MM.1S (cell line): ENCODE measurements at regions not wholly inside any gene's neighbourhood (a gene's known extent, or its start where the extent isn't known, plus 50 kb on each side); places are given as distances from the start of the nearest gene placed in this dataset.

Experiments
- DNase-seq: peaks from one replicate; pipeline ENCODE4 v3.0.0-alpha.2; 2015
- H2AFZ ChIP-seq: fragments of 300-600 bp; sonication (generic); 2 replicates; pipeline ENCODE4 v1.6.0; 2016; ENCODE audit warnings: antibody characterized with exemption, low read length
- H3F3A ChIP-seq: fragments of 300-600 bp; sonication (generic); 2 replicates; pipeline ENCODE4 v1.6.1; 2016; ENCODE audit warnings: mild to moderate bottlenecking, antibody characterized with exemption, low read length, moderate library complexity, mixed read lengths; ENCODE audit not compliant: insufficient read depth
- H3K27ac ChIP-seq: fragments of 300-600 bp; sonication (generic); 2 replicates; pipeline ENCODE4 v1.5.1; 2016; ENCODE audit warnings: mild to moderate bottlenecking, low read length
- H3K27me3 ChIP-seq: fragments of 300-600 bp; sonication (generic); replicated peaks from 2 replicates; pipeline ENCODE4 v1.6.0; 2016; ENCODE audit warnings: low read length; ENCODE audit not compliant: insufficient read depth
- H3K36me3 ChIP-seq: fragments of 300-600 bp; sonication (generic); replicated peaks from 2 replicates; pipeline ENCODE4 v1.6.1; 2016; ENCODE audit warnings: mild to moderate bottlenecking, low read length, mixed read lengths; ENCODE audit not compliant: insufficient read depth
- H3K4me1 ChIP-seq: fragments of 300-600 bp; sonication (generic); 2 replicates; pipeline ENCODE4 v1.6.1; 2016; ENCODE audit warnings: low read length, mixed read lengths
- H3K4me2 ChIP-seq: fragments of 300-600 bp; sonication (generic); 2 replicates; pipeline ENCODE4 v1.6.0; 2016; ENCODE audit warnings: low read depth, low read length
- H3K4me3 ChIP-seq: fragments of 300-600 bp; sonication (generic); 2 replicates; pipeline ENCODE4 v1.5.1; 2016; ENCODE audit warnings: low read length, mixed read lengths
- H3K79me2 ChIP-seq: fragments of 300-600 bp; sonication (generic); 2 replicates; pipeline ENCODE4 v1.6.1; 2016; ENCODE audit warnings: mixed run types, low read length, mixed read lengths
- H3K9ac ChIP-seq: fragments of 300-600 bp; sonication (generic); 2 replicates; pipeline ENCODE4 v1.6.1; 2016; ENCODE audit warnings: low read length, mixed read lengths
- H3K9me2 ChIP-seq: fragments of 300-600 bp; sonication (generic); replicated peaks from 2 replicates; pipeline ENCODE4 v1.6.1; 2016; ENCODE audit warnings: mild to moderate bottlenecking, low read length, mixed read lengths; ENCODE audit not compliant: insufficient read depth
- H3K9me3 ChIP-seq: fragments of 300-600 bp; sonication (generic); replicated peaks from 2 replicates; pipeline ENCODE4 v1.6.1; 2016; ENCODE audit warnings: mild to moderate bottlenecking, low read length, mixed read lengths; ENCODE audit not compliant: insufficient read depth
- H4K20me1 ChIP-seq: fragments of 300-600 bp; sonication (generic); 2 replicates; pipeline ENCODE4 v1.6.1; 2016; ENCODE audit warnings: mild to moderate bottlenecking, low read length, moderate library complexity, mixed read lengths; ENCODE audit not compliant: insufficient read depth
- EZH2 ChIP-seq: fragments of 300-600 bp; sonication (generic); optimal IDR thresholded peaks from 2 replicates; pipeline ENCODE3; 2017; ENCODE audit warnings: low read depth, mild to moderate bottlenecking, antibody characterized with exemption, low read length, mixed read lengths
- EZH2phosphoT487 ChIP-seq: fragments of 300-600 bp; sonication (generic); IDR thresholded peaks from 2 replicates; pipeline ENCODE4 v1.6.1; 2018; ENCODE audit warnings: antibody characterized with exemption, low read length
- TF ChIP-seq, protein P1 (sequence below): fragments of 300-600 bp; sonication (generic); IDR thresholded peaks from 2 replicates; pipeline ENCODE4 v1.5.1; 2016; ENCODE audit warnings: antibody characterized with exemption, low read length, mixed read lengths

DNA sequence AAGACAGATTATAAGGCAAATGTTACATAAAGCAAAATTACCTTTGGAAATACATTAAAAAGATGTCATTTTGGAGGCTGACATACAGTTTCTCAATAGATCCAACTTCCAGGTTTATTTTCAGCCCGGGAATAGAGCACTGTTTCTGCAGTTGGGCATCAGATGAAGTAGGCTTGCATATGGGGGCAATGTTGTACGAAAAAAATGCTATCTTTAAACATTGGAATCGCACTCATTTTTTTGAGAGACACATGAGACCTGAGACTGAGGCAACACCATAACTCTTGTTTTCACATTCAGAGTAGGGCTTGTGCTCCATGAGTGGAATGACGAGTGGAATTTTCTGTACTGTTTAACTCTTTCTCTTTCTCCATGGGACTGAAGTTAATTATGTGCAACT, 122.4 kb upstream of the ZRANB2 start:
- H3K9ac ChIP-seq: no peak overlapping the region
- DNase-seq: no peak
- H3F3A ChIP-seq: no peaks in the 10 kb centered on the region
- H2AFZ ChIP-seq: no peak overlapping the region
- no peak overlapping the region for H3K4me2 ChIP-seq
- H3K79me2 ChIP-seq: no peaks in the 10 kb centered on the region
- no peak overlapping the region for H3K27ac ChIP-seq
- TF ChIP-seq, protein P1, sequence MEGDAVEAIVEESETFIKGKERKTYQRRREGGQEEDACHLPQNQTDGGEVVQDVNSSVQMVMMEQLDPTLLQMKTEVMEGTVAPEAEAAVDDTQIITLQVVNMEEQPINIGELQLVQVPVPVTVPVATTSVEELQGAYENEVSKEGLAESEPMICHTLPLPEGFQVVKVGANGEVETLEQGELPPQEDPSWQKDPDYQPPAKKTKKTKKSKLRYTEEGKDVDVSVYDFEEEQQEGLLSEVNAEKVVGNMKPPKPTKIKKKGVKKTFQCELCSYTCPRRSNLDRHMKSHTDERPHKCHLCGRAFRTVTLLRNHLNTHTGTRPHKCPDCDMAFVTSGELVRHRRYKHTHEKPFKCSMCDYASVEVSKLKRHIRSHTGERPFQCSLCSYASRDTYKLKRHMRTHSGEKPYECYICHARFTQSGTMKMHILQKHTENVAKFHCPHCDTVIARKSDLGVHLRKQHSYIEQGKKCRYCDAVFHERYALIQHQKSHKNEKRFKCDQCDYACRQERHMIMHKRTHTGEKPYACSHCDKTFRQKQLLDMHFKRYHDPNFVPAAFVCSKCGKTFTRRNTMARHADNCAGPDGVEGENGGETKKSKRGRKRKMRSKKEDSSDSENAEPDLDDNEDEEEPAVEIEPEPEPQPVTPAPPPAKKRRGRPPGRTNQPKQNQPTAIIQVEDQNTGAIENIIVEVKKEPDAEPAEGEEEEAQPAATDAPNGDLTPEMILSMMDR: no peak
- TF ChIP-seq EZH2phosphoT487 (no peak), EZH2 (no peak)
- no peaks in the 10 kb centered on the region for H4K20me1 ChIP-seq
- H3K4me3 ChIP-seq: no peak overlapping the region
- no peaks in the 10 kb centered on the region for H3K36me3 ChIP-seq
- H3K9me2 ChIP-seq: no peaks in the 10 kb centered on the region
- H3K4me1 ChIP-seq: no peaks in the 10 kb centered on the region
- no peaks in the 10 kb centered on the region for H3K27me3 ChIP-seq
- H3K9me3 ChIP-seq: no peaks in the 10 kb centered on the region

GRCh38 chr1:71200503-71200902, 119.7 kb upstream of the ZRANB2 start:
- Histone ChIP-seq H3K9me3 (no peaks in the 10 kb centered on the region), H3K4me2 (no peak overlapping the region), H3K27ac (no peak overlapping the region), H3K79me2 (no peaks in the 10 kb centered on the region), H3K36me3 (no peaks in the 10 kb centered on the region), H3K9me2 (no peaks in the 10 kb centered on the region), H3K9ac (no peak overlapping the region), H3K4me1 (no peaks in the 10 kb centered on the region), H3K27me3 (no peaks in the 10 kb centered on the region), H2AFZ (no peak overlapping the region), H3K4me3 (no peak overlapping the region), H4K20me1 (no peaks in the 10 kb centered on the region), H3F3A (no peaks in the 10 kb centered on the region)
- no peak for TF ChIP-seq EZH2phosphoT487
- TF ChIP-seq, protein P1: no peak
- TF ChIP-seq EZH2: no peak
- no peak for DNase-seq

- H3K9me3 ChIP-seq: no peaks in the 10 kb centered on the region
- no peak for TF ChIP-seq EZH2
- TF ChIP-seq, protein P1: peak; percentile 37
- H3K4me3 ChIP-seq: no peak overlapping the region
- no peaks in the 10 kb centered on the region for H3F3A ChIP-seq
- no peaks in the 10 kb centered on the region for H4K20me1 ChIP-seq
- no peak overlapping the region for H3K9ac ChIP-seq
- DNase-seq: peak; percentile 8
- H2AFZ ChIP-seq: no peak overlapping the region
- no peaks in the 10 kb centered on the region for H3K9me2 ChIP-seq
- no peak overlapping the region for H3K27ac ChIP-seq
- no peak overlapping the region for H3K4me2 ChIP-seq
- H3K36me3 ChIP-seq: no peaks in the 10 kb centered on the region
- no peaks in the 10 kb centered on the region for H3K27me3 ChIP-seq
- no peaks in the 10 kb centered on the region for H3K79me2 ChIP-seq
- H3K4me1 ChIP-seq: no peaks in the 10 kb centered on the region
These were observed 115.8 kb upstream of the ZRANB2 start for GRCh38 chr1:71196685-71197084.

DNA sequence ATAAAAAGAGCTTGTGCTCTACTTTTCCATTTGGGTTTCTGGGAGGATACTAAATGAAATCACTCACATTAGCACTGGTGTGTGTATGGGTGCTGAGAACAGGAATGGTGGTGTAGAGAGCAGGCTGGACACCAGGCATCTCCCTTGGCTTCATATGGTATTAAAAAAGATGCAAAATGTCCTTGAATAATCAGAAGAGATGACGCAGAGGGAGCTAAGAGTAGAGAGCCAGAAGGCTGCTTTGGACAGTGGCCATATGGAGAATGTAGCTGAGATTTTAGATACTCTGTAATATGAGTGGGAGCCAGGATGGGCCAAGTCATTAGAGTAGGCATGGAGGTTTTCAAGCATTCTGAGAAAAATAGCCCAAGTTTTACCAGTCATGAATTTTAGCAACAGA, 112.3 kb upstream of the ZRANB2 start:
- no peak for DNase-seq
- Histone ChIP-seq H3K4me1 (no peaks in the 10 kb centered on the region), H3K4me2 (no peak overlapping the region), H3F3A (no peaks in the 10 kb centered on the region), H3K9me3 (no peaks in the 10 kb centered on the region), H3K27ac (no peak overlapping the region), H3K9ac (no peak overlapping the region), H4K20me1 (no peaks in the 10 kb centered on the region), H2AFZ (no peak overlapping the region), H3K9me2 (no peaks in the 10 kb centered on the region), H3K4me3 (no peak overlapping the region), H3K27me3 (no peaks in the 10 kb centered on the region), H3K36me3 (no peaks in the 10 kb centered on the region), H3K79me2 (no peaks in the 10 kb centered on the region)
- no peak for TF ChIP-seq EZH2
- TF ChIP-seq EZH2phosphoT487: no peak
- TF ChIP-seq, protein P1: no peak
